HG03521 (cell line): ENCODE measurements at regions not wholly inside any gene's neighbourhood (a gene's known extent, or its start where the extent isn't known, plus 50 kb on each side); places are given as distances from the start of the nearest gene placed in this dataset.
"Not testable (repeated sequence)": the region's sequence is repeated elsewhere in the genome, so short reads cannot be mapped to it uniquely, and the experiment has no call there.

Experiments
- ATAC-seq: cut with Tn5 transposase; IDR thresholded peaks from one replicate; pipeline ENCODE4 v1.9.1; 2021; ENCODE audit warnings: mild to moderate bottlenecking, moderate library complexity; ENCODE audit not compliant: unreplicated experiment

DNA sequence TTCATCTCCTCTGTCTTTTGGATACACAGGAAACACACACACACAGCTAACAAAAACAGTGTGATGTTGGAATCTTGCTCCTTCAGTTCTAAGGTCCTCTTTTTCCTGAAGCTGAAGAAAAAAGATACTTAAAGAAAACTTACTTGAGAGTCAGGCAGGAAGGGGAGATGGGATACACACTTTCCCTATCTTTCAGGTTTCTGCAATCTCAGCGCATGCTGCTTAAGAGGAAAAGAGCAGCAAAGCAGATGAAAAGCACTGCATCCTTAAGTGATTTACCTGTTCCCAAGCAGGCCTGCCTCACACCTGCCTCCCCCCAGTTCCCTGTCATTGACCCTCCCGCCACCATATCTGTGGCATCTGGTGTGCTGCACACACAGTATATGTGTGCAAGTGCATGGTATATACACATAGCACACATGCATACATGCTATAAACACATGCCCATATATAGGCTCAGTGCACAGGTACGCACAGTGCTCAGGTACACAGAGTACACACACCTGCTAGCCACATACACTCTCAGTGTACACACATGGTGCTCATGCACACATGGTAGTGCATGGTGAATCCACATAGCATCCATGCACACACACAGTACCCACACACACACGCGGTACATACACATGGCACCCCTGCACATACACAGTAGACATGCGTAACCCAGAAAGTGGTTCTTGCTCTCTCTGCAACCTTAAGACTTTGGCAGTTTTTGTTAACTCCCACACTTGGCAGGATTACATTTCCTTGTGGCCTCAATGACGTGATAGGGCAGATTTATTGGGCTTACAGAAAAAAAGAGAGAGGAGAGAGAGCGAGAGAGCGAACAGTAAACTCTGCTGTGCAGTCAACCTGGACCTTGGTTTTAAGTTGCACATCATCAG lies 166.9 kb downstream of the TOMM20 start:
- ATAC-seq = peak; percentile 12

DNA sequence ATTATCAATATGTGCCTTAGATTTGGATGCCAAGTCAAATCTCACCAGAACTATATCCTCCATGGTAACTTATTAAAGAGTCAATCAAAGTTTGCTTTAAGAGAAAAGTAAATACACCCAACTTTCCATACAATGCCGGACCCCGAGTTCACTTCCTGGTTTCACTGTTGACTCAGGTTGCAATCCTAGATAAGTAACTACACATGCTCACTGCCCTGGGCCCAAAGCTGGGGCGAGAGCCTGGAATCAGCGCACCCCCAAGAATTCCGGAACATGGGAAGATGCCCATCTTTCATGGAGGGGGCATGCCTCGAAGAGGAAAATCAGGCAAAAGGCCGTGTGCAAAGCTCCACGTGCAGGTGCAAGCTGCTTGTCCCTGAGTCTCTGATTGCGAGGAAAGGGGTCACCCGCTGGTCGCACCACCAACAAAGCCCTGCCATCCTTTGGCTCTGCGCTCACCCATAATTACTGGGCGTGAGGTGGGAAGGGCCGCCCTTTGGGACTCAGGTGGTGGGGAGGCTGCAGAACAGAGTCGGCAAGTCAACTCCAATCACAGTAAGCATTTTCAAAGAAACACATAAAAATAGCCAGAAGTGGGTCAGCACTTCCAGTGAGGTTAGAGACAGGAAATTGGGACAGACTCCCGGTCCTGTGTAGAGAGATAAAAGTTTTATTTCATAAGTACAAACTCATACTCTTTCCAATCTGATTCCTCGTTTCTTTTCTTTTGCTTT lies 167.7 kb downstream of the TOMM20 start:
- no peak for ATAC-seq

DNA sequence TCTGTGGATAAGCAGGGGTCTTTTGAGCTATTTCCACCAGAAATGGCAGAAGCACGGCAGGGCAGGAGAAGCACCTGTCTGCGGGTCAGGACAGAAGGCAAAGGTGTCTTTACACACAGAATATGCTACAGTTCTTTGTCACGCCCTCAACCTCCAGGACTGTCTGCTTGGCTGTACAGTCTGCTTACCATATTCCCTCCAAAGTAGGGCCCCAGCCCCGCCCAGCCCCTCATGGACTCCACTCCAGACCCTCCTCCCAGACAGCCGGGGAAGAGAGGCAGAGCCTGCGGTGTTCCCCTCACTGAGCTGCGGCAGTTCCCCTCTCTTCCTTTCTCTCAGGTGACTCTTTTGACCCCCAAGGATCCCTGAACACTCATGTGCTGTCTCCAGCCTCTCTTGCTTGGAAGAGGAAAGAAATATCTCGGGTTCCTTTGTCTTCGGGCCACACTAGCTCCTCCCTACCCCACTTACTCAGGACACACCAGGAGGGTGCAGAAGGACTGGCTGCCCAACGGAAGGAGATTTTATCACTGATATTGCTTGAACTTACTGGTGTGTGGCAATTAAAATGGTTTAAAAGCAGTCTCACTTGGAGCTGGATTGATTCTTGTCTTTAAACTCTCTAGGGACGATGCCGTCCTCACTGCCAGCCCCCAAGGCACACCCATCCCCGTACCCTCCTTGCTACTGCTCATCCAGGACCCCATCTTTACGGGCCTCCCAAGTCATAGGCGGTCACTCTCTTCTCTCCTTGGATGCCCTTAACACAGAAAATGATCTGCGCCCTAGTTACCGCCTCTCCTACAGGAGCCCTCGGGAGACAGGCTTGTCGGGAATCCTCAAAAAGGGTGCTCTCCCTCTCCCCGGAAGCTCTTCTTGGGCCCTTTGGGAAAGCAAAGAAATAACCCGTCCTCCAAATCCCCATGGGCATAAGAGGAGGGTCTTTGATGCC lies 169.7 kb downstream of the TOMM20 start:
- ATAC-seq = no peak

DNA sequence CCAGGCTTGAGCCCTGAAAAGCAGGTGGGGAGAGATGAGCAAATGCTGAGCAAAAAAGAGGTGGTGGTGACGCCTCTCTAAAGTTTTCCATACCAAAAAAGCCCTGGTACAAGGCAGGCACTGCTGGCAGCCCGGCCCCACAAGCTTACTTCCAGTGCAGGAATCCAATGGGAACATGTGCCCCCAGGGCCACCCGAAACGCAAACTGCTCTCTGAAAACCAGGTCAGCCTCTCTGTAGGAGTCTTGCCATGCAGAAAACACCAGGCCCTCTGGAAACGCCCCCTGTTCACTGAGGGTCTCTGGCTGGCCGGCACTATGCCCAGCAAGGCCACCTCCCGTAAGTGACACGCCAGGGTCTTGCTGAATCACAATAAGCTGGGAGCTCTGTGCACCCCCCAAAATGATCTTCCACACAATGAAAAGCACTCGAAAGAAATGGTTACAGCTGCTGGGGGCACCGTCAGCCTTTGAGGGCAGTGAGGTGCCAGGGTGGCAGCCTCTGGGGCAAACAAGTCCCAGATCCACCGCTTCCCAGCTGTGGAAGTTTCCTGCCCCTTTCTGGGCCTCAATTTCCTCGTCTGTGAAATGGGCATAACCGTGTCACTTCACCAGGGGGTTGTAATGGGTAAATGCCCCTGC lies 170.5 kb downstream of the TOMM20 start:
- no peak for ATAC-seq

DNA sequence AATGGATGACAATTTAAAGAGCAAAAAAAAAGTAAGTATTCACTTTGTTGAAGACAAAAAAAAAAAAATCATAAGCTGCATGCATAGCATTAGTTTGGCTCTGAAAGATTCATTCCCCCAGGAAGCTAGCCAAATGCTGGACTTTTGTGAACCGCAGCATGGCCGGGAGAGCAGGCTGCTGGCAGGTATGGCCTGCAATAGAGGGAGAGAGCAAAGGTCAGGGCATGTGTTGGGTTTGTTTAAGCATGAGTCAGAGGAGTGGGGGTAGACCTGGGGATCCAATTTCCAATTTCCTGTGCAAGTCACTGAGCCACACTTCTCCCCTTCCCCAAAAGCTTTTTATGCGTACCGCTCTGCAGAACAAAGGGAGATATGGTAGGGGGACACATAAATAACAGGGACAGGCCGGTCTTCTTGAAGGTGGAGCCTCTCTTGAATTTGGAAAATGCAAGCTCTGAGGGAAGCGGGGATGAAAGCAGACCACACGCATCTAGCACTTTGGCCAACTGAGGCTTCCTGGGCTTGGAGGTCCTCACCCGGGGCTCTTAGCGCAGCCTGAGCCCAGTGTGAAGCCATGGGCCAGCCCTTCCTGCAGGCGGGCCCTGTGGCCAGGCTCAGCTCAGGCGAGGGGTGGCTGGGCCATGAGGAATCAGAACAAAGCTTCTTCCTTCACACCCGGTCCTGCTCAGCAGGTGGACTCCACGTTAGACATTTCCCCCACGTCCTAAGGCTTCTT lies 171.1 kb downstream of the TOMM20 start:
- ATAC-seq = no peak

DNA sequence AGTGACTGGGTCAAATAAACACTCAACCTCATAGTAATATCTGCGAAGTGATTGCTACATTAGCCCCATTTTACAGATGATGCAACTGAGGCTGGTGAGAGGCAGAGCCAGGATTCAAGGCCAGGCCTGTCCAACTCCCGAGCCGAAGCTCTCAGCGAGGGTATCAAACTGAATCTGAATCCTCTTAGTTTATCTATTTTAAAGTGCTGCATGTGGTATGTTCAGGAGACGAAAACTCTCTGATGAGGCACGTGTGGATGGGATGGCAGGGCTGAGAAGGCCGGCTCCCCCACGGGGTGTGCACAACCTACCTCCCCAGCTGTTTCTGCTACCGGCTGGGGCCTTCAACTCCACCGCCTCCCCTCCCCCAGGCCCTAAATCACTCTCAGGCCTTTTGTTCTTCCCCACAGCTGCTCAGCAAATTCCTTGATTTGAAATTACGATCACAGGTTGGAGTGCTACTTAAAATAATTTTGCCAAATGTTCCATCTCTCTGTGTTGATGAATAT lies 171.8 kb downstream of the TOMM20 start:
- ATAC-seq = no peak

DNA sequence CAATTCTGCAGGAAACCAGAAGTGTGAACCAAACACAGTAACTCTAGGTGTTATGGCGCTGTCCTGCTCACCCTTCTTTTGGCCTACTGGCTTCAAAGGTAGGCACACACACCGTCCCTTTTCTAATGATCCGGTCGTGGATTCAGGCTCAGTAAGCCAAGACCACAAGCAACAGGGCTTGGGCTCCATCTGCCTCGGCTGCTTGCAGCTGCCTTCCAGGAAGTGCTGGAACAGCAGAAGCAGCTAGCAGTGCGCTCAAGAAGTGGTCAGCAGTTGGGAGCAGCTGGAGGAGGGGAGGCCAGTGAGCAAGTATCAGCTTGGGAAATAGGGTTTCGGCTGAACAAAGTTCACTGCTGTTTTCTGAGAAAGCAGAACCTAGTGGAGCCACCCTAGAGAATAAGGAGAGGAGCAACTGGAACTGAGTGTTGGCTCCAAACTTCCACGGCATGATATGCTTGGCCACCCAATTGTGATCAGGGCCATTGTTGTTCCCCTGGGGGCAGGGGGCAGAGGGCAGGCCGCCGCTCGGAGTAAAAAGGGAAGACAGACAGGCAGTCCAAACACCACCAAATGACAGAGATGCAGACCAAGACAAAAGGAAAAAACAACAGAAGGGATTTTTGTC lies 173.4 kb downstream of the TOMM20 start:
- ATAC-seq = no peak

DNA sequence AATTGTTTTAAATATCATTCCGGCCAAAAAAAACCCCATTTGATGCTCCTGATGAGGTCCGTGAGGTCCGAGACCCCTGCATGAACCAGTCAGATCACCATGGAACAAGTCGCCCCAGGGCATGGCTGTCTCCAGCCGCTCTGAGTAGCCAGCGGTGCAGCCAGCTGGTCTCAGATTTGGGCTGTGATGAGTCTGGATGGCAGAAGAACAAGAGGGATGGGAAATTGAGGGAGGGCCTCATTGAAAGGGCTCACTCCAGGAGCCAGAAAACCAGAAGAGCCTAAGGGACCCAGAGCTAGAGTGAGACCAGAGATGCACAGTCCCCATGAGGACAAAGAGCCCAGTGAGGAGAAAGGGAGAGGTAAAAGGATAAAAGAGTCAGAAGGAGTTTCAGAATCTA lies 174.0 kb downstream of the TOMM20 start:
- no peak for ATAC-seq

DNA sequence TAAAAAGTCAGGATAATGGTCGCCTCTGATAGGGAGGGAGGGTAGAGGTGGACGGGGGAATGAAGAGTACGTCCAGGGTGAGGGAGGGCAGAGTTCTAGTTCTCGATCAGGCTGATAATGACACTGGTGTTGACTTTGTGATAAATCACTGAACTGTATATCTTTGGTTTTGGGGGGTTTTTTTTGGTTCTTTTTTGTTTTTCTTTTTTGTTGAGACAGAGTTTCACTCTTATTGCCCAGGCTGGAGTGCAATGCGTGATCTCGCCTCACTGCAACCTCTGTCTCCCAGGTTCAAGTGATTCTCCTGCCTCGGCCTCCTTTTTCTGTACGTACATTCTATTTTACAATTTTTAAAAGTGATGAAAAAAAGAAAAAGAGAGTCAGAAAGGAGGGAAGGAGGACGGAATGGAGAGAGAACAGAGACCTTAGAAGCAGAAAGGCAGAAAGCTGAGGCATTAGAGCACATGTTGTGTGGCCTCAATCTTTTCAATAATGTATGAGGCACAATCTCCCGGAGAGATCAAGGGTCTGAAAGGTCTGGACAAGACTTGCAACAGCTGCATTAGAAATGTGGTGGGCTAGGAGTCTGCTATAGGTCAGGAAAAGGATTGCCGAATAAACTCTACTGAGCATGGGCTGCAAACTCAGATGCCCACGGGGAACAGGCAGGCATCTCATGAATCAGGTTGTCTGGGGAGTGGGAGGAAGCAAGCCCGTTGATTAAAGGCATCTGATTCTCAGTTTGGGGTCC lies 174.8 kb downstream of the TOMM20 start:
- ATAC-seq = no peak

DNA sequence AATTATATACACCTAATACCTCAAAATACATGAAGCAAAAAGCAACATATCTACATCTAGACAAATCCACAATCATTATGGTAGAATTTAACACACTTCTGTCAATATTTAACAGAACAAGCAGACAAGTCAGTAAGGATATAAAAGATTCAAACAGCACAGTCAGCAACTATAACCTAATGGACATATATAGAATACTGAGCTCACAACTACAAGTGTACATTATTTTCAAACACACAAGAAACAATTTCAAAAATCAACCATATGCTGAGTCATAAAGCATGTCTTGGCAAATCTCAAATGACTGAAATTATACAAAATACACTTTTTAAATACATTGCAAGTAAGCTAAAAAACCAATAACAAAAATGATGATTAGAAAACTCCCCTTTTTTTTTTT lies 178.0 kb downstream of the TOMM20 start:
- ATAC-seq = no peak

DNA sequence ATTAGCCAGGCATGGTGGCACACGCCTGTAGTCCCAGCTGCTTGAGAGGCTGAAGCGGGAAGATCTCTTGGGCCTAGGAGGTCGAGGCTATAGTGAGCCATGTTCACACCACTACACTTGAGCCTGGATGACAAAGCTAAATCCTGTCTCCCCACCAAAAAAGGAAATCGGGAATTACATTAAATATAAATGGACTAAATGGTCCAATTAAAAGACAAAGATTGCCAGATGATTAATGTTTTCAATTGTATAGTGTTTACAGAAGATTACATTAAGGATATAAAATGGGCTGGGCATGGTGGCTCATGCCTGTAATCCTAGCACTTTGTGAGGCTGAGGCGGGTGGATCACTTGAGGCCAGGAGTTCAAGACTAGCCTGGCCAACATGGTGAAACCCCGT lies 179.1 kb downstream of the TOMM20 start:
- ATAC-seq = not testable (repeated sequence)

DNA sequence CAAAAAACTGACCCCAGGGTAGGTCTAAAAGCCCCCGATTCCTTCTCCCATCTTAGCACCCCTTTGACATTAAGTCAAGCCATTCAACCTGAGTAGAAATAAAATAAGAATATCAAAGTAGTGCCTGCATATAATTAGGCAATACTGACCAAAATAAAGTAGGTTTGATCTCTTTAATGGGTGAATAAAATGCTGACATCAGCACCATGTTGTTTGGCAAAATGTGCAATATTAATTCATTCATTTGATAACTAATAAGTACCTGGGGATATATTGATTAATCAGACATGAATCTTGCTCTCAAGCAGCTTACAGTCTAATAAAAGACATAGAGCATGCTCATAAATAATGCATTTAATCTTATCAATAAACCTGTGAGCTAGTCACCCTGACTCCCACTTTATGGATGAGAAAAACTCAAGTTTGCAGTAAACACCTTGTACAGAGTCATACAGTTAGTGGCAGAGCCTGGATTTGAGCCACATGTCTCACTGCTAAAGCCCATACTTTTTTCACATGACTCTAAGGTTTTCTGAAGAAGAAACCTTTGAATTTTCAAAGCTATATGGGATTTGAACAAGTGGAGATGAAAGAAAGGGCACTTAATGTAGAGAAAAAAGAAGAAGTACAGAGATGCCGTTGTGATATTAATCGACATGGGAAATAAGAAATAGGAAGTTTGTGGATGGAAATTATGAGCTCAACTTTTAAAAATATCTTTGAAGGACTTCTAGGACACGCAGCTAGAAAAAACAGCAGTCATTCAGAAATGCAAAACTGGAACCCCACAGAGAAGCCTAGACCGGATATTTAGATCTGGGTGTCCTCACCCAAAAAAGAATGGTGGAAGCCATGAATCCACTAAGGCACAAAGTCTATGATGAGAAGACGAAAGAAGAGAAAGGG lies 183.9 kb downstream of the TOMM20 start:
- no peak for ATAC-seq

DNA sequence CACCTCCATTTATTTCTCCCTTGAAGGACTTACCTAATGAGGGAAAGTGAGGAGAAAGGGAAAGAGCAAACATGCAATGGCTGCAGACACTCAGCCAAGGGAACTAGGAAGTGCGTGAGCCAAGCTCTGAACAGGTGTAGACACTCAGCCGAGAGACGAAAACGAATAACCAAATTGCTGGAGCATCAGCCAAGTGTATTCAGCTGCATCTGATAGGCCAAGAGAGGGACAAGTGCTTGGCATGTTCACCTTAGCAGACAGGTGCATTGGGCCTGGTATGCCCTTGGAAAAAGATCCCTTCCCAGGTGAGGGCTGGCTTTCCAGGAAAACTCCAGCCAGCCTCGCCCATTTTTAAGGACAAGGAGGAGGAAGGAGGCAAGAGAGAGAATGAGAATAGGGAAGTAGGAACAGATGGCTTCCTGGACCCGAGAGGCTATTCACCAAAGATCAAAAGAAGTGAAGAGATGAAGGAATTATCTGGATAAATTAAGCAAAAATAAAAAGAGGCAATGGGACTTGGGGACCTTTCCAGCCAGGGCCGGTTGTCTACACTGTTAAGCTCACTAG lies 184.7 kb downstream of the TOMM20 start:
- no peak for ATAC-seq

DNA sequence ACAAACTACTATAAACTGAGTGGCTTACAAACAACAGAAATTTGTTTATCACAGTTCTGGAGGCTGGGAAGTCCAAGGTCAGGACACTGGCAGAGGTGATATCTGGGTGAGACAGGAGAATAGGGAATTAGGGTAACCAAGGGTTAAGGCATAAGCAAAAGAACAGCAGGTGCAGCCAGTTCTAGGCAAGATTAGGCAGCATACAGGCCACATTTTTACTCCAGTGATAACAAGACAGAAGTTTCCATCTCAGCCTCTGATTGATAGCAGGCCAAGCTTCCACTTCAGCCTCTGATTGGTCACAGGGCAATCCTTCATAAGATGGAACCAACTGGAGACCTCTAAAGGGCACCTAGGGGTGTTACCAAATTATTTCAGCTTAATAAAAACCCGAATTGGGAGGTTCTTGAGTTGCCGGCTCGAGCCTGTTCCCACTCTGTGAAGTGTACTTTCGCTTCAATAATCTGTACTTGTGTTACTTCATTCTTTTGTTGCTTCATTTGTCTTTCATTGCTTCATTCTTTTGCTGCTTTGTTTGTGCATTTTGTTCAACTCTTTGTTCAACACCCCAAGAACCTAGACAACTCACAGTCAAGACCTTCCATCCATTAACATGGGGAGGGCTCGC lies 185.6 kb downstream of the TOMM20 start:
- no peak for ATAC-seq

DNA sequence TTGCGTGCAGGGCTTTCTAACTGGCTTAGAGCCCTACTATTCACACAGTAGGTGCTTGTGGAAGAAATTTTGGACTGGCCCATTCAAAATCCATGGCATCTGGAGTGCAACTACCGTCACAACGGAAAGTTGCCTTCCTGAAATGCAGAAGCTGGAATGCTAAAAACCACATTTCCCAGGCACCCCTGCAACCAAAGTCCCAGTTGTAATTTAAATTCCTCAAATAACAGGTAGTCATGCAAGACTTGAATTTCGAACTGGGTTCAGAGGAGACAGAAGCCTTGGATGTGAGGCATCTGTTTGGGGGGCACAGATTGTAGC lies 186.7 kb downstream of the TOMM20 start:
- ATAC-seq = no peak

DNA sequence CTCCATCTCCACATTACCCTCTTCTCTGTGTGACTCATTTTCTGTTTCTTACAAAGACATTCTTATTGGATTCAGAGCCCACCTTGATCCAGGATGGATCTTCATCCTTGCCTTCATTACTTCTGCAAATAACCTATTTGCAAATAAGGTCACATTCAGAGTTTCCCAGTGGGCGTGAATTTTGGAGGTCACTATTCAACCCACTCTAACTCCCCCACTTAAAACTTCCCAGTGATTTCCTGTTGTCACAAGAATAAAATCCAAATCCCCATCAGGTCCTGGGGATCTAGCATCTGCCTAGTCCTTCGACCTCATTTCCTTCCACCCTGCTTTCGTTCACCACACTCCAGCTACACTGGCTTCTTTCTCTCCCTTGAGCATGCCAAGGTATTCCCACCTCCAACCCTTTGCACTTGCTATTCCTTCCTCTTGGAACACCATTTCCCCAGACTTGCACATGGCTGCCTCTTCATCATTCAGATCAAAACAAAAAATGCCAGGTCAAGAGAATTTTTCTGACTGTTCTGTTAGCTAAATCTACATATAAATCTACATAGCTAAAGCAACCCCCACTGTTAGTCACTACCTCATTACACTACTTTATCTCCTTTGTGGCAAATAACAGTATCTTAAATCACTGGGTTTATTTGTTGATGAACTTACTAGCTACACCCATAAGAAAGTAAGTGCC lies 187.2 kb downstream of the TOMM20 start:
- no peak for ATAC-seq
